ENCODE measurements at regions not wholly inside any gene's neighbourhood (a gene's known extent, or its start where the extent isn't known, plus 50 kb on each side); places are given as distances from the start of the nearest gene placed in this dataset.

DNA sequence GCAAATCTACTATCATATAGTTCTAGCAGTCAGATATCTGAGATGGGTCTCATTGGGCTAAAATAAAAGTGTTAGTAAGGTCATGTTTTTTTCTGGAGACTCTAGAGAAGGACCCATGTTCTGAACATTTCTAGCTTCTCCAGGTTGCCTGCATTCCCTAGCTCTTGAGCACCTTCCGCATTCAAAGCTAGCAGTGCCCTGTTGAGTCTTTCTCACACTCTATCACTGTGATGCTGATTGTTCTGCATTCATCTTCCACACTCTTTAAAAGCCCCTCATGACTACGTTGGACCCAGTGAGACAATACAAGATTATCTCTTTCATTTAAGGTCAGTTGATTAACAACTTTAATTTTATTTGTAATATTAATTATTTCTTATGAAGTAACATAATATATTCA is 433.3 kb upstream of the CHORDC1 start:
- TF ChIP-seq, protein P1, sequence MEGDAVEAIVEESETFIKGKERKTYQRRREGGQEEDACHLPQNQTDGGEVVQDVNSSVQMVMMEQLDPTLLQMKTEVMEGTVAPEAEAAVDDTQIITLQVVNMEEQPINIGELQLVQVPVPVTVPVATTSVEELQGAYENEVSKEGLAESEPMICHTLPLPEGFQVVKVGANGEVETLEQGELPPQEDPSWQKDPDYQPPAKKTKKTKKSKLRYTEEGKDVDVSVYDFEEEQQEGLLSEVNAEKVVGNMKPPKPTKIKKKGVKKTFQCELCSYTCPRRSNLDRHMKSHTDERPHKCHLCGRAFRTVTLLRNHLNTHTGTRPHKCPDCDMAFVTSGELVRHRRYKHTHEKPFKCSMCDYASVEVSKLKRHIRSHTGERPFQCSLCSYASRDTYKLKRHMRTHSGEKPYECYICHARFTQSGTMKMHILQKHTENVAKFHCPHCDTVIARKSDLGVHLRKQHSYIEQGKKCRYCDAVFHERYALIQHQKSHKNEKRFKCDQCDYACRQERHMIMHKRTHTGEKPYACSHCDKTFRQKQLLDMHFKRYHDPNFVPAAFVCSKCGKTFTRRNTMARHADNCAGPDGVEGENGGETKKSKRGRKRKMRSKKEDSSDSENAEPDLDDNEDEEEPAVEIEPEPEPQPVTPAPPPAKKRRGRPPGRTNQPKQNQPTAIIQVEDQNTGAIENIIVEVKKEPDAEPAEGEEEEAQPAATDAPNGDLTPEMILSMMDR (conservative IDR thresholded peaks at IDR 0.05; ENCODE audit: low read depth, low read length): no peak
- no peak overlapping the region for H3K9ac ChIP-seq

GRCh38 chr11:90650153-90650552 is 427.3 kb upstream of the CHORDC1 start:
- Histone ChIP-seq H4K20me1 (ENCODE audit: insufficient read depth) (no peaks in the 10 kb centered on the region), H3K79me2 (ENCODE audit: insufficient read depth, low read depth) (no peaks in the 10 kb centered on the region), H3K27me3 (ENCODE audit: insufficient read depth, low read depth) (no peaks in the 10 kb centered on the region), H3K36me3 (ENCODE audit: insufficient read depth) (no peaks in the 10 kb centered on the region), H3K4me1 (ENCODE audit: low read depth, poor library complexity, severe bottlenecking) (no peaks in the 10 kb centered on the region), H2AFZ (ENCODE audit: low read depth) (no peak overlapping the region), H3K4me2 (no peak overlapping the region), H3K9ac (no peak overlapping the region), H3K4me3 (IDR thresholded peaks at IDR 0.05; ENCODE audit: insufficient read depth, low read depth, low read length) (no peak overlapping the region), H3K27ac (no peak overlapping the region)
- TF ChIP-seq, protein P1 (conservative IDR thresholded peaks at IDR 0.05; ENCODE audit: low read depth, low read length): no peak

More for the DNA sequence above, 433.3 kb upstream of the CHORDC1 start:
- Histone ChIP-seq H3K27me3 (ENCODE audit: insufficient read depth, low read depth) (no peaks in the 10 kb centered on the region), H3K36me3 (ENCODE audit: insufficient read depth) (no peaks in the 10 kb centered on the region), H2AFZ (ENCODE audit: low read depth) (no peak overlapping the region), H3K4me1 (ENCODE audit: low read depth, poor library complexity, severe bottlenecking) (no peaks in the 10 kb centered on the region), H3K4me3 (IDR thresholded peaks at IDR 0.05; ENCODE audit: insufficient read depth, low read depth, low read length) (no peak overlapping the region), H3K4me2 (no peak overlapping the region), H3K27ac (no peak overlapping the region), H4K20me1 (ENCODE audit: insufficient read depth) (no peaks in the 10 kb centered on the region), H3K79me2 (ENCODE audit: insufficient read depth, low read depth) (no peaks in the 10 kb centered on the region)

DNA sequence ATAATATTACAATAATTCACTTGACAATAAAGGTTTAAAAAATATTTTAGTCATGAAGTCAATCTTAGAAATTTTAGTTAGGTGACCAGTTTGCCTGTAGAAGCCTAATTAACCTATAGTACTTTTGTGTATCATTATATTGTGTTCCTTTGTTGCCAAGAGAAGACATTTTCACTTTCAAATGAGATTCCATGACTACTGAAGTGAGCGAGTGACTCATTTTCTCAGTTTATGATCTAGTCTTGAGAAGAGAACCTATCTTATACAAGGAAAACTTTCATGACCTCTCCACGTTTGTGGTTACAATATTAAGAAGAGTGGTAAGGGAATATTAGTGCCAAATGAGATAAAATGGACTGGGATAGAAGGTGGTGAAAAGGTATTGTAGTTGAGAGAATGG is 423.9 kb upstream of the CHORDC1 start:
- H3K9ac ChIP-seq: no peak overlapping the region
- no peak overlapping the region for H3K27ac ChIP-seq
- TF ChIP-seq, protein P1 (conservative IDR thresholded peaks at IDR 0.05; ENCODE audit: low read depth, low read length): no peak
- H3K79me2 ChIP-seq (ENCODE audit: insufficient read depth, low read depth): no peaks in the 10 kb centered on the region
- H3K36me3 ChIP-seq (ENCODE audit: insufficient read depth): no peaks in the 10 kb centered on the region
- H3K27me3 ChIP-seq (ENCODE audit: insufficient read depth, low read depth): no peaks in the 10 kb centered on the region
- no peak overlapping the region for H3K4me2 ChIP-seq
- H3K4me3 ChIP-seq (IDR thresholded peaks at IDR 0.05; ENCODE audit: insufficient read depth, low read depth, low read length): no peak overlapping the region
- H3K4me1 ChIP-seq (ENCODE audit: low read depth, poor library complexity, severe bottlenecking): no peaks in the 10 kb centered on the region
- H2AFZ ChIP-seq (ENCODE audit: low read depth): no peak overlapping the region
- no peaks in the 10 kb centered on the region for H4K20me1 ChIP-seq (ENCODE audit: insufficient read depth)

- H3K79me2 ChIP-seq (ENCODE audit: insufficient read depth, low read depth): no peaks in the 10 kb centered on the region
- no peak overlapping the region for H3K9ac ChIP-seq
- H3K4me1 ChIP-seq (ENCODE audit: low read depth, poor library complexity, severe bottlenecking): no peaks in the 10 kb centered on the region
- H3K4me2 ChIP-seq: no peak overlapping the region
- H3K27ac ChIP-seq: no peak overlapping the region
- H2AFZ ChIP-seq (ENCODE audit: low read depth): no peak overlapping the region
- no peaks in the 10 kb centered on the region for H3K27me3 ChIP-seq (ENCODE audit: insufficient read depth, low read depth)
- TF ChIP-seq, protein P1 (conservative IDR thresholded peaks at IDR 0.05; ENCODE audit: low read depth, low read length): no peak
- H3K4me3 ChIP-seq (IDR thresholded peaks at IDR 0.05; ENCODE audit: insufficient read depth, low read depth, low read length): no peak overlapping the region
- no peaks in the 10 kb centered on the region for H4K20me1 ChIP-seq (ENCODE audit: insufficient read depth)
- H3K36me3 ChIP-seq (ENCODE audit: insufficient read depth): no peaks in the 10 kb centered on the region
Observed at GRCh38 chr11:90646266-90646665, 423.4 kb upstream of the CHORDC1 start.
